OCI-M1 (cell line): ENCODE measurements at regions not wholly inside any gene's neighbourhood (a gene's known extent, or its start where the extent isn't known, plus 50 kb on each side); places are given as distances from the start of the nearest gene placed in this dataset.
"Not testable (repeated sequence)": the region's sequence is repeated elsewhere in the genome, so short reads cannot be mapped to it uniquely, and the experiment has no call there.

Experiments
- DNase-seq: peaks from one replicate; lab custom pipeline; 2025; lab: John Stamatoyannopoulos, UW

GRCh38 chr7:128561116-128561722 is 84.7 kb downstream of the METTL2B start:
- DNase-seq = not testable (repeated sequence)

- DNase-seq = not testable (repeated sequence)
These were observed 86.2 kb downstream of the METTL2B start for GRCh38 chr7:128562795-128563194.

- not testable (repeated sequence) for DNase-seq
These were observed 87.7 kb downstream of the METTL2B start for GRCh38 chr7:128564123-128564700.

- peak; percentile 8 for DNase-seq
These were observed 88.7 kb downstream of the METTL2B start for GRCh38 chr7:128564932-128565864.

DNA sequence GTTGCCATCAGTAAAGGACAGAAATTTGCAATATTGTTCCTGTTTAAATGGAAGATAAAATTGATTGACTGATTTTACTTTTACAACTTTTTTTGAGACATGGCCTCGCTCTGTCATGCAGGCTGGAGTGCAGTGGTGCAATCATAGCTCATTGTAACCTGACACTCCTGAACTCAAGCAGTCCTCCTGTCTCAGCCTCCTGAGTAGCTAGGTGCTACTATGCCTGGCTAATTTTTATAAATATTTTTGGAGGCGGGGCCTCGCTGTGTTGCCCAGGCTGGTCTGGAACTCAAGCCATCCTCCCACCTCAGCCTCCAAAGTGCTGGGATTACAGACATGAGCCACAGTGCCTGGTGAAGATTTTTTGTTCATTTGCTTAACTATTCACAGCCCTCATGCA is 96.8 kb upstream of the GARIN1A start:
- not testable (repeated sequence) for DNase-seq

DNA sequence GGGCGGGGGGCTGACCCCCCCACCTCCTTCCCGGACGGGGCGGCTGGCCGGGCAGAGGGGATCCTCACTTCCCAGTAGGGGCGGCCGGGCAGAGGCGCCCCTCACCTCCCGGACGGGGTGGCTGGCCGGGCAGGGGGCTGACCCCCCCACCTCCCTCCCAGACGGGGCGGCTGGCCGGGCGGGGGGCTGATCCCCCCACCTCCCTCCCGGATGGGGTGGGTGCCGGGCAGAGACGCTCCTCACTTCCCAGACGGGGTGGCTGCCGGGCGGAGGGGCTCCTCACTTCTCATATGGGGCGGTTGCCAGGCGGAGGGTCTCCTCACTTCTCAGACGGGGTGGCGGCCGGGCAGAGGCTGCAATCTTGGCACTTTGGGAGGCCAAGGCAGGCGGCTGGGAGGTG is 95.1 kb upstream of the GARIN1A start:
- DNase-seq = not testable (repeated sequence)

- not testable (repeated sequence) for DNase-seq
These were observed 92.2 kb upstream of the GARIN1A start for GRCh38 chr7:128579843-128580242.

GRCh38 chr7:128581100-128581499 is 91.0 kb upstream of the GARIN1A start:
- DNase-seq = not testable (repeated sequence)

DNA sequence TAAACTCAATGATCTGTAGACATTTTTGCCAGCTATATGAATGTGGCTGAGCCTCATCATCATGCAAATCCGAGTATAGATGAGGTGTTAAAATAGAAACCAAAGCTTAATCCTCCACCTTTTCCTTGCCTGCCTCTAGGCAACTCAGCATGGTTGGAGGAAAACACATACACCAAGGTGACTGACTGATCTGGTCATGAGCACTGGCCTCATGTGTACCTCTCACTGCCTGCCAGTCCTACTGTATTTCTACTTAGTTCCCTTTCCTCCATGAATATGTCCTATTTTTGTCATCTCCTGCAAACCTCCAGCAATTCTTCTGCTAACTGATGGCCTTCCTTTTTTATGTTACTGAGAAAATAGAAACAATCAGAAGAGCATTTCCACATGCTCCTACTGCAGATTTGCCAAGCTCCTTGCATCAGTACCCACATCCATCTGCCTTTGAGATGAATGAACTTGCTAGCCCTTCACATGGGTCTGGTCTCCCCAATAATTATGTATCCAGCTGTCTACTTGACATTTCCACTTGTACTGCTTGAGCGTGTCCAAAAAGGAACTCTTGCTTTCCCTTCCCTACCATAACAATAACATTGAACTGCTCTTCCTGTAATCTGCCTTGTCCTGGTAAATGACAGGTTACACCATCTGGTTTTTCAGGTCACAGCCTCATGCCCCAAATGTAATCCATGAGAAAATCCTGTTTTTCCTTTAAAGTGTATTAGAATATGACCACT is 90.1 kb upstream of the GARIN1A start:
- not testable (repeated sequence) for DNase-seq

- DNase-seq = not testable (repeated sequence)
These were observed 85.4 kb upstream of the GARIN1A start for GRCh38 chr7:128586715-128587114.

- no peak for DNase-seq
These were observed 80.4 kb upstream of the GARIN1A start for GRCh38 chr7:128591705-128592104.

GRCh38 chr7:128592209-128592608 is 79.9 kb upstream of the GARIN1A start:
- DNase-seq = not testable (repeated sequence)

DNA sequence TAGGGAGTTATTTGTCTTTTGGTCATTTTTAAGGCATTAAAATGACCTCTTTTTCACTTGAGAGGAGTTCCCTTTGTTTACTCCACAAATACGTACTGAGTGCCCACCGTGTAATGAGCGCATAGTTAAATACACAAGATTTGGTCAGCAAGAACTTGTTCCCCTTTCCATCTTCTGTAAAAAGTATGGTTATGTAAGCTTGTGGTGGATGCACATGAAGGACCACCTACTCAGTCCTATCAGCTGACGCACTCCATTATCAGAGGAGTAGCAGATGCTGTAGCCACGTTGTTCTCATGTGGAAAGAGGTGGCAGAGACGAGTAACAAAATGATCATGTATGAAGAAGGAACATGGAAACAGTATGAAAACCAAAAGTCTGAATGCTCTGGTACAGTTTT is 78.0 kb upstream of the GARIN1A start:
- DNase-seq = peak; percentile 1

DNA sequence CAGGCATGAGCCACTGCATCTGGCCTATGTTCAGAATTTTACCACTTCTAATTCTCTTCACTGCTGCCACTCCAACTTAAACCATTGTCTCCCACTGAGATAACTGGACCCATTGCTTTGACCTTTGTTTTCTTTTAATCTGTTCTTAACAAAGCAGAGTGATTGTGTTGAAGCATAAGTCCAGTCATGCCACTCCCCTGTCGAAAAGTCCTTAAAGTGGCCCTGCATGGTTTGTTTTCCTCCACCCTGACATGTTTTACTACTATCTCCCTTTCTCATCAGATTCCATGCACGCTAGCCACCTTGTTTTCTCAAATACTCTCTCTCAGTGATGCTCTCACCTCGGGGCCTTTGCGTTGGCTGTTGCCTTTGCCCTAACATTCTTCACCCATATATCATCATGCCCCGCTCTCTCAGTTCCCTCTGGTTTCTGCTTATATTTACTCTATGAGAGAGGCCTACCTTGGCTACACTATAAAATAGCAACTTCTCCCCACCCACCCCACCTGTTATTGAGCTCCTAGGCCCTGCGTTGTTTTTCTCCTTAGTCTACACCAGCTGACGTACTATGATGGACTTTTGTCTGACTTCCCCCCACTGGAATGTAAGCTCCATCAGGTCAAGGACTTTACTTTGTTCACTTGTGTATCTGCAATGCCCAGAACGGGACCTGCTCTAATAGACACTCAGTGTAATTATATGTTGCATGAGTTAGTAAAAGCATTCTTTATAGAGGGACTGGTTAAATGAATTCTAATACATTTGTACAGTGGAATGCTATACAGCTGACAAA is 75.6 kb upstream of the GARIN1A start:
- DNase-seq = not testable (repeated sequence)

DNA sequence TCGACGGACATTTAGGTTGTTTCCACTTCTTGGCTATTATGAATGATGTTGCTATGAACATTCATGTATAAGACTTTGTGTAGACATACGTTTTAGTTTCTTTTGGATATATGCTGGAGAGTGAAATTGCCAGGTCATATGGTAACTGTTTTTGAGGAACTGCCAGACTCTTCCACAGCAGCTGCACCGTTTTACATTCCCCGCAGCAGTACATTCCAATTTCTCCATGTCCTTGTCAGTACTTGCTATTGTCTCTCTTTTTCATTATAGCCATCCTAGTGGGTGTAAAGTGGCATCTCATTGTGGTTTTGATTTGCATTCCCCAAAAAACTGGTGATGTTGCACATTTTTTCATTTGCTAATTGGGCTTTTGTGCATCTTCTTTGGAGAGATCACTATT is 73.1 kb upstream of the GARIN1A start:
- DNase-seq = not testable (repeated sequence)

DNA sequence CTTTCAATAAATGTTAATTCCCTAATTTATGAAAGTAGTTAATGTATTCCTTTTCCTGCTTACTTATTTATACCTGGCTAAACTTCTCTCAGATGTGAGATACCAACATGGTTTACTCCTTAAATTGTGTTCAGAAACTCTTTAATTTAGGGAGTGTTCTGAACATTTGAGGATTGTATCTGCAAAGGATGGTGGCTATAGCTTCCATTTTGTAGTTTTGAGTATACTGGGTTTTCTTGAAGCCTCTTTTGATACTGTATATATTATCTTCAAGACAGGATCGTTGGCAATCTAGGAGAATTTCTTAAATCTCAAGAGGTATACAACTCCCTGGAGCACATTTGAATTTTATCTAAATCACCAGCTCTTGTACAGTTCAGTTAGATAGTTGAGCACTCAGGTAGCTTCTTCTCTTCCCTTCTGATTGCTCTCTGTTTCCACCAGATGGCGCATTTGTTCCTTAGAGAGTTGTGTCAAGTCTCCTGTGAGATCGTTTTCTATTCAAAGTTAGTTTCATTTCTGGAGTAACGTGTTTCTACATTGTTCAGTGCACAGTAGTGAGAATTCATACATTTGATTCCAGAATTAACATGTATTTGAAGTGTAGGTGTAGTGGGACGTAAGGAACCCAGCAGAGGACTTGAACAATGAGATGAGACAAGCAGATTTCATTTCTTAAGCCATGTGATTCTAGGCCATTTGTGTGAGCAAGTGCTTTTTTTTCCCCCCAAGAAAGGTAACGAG is 63.2 kb upstream of the GARIN1A start:
- DNase-seq = peak; percentile 75

DNA sequence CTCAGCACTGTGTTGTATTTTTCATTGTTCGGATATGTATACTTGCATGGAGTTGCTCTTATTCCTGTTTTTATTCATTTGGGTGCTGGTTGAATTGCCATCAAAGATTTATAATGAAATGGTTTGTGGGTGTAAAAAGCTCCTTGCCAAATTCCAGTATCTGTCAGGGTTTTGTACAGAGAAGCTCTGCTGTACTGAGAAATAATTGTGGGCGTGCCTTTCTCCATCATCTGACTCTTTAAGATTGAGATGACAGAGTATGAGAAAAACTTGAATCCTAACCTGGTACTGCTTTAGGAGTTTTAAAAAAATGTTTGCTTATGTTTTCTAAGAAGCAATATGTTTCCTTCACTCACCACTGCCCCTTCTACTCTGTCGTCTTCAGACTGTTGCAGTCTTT is 58.7 kb upstream of the GARIN1A start:
- DNase-seq = not testable (repeated sequence)

- DNase-seq = not testable (repeated sequence)
These were observed 57.3 kb upstream of the GARIN1A start for GRCh38 chr7:128614812-128615211.

DNA sequence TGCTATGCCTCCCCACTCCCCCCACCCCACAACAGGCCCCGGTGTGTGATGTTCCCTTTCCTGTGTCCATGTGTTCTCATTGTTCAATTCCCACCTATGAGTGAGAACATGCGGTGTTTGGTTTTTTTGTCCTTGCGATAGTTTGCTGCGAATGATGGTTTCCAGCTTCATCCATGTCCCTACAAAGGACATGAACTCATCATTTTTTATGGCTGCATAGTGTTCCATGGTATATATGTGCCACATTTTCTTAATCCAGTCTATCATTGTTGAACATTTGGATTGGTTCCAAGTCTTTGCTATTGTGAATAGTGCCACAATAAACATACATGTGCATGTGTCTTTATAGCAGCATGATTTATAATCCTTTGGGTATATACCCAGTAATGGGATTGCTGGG is 55.3 kb upstream of the GARIN1A start:
- DNase-seq = not testable (repeated sequence)
